Peyer's patch (tissue), 4 donors: ENCODE measurements at regions not wholly inside any gene's neighbourhood (a gene's known extent, or its start where the extent isn't known, plus 50 kb on each side); places are given as distances from the start of the nearest gene placed in this dataset.

Source experiments
- DNase-seq, 3 donors: peaks; one replicate each; pipeline ENCODE4 v3.0.0-alpha.2; 2017 to 2019
- H3K27ac ChIP-seq, 4 donors: fragments of 200-600 bp; sonication (generic); one replicate each; pipeline ENCODE4 v1.5.1; 2016 to 2019
- H3K27me3 ChIP-seq, 2 donors: fragments of 200-600 bp; sonication (generic); one replicate each; pipeline ENCODE4 v1.5.1; 2019
- H3K36me3 ChIP-seq, 3 donors: fragments of 200-600 bp; sonication (generic); one replicate each; pipeline ENCODE4 v1.5.1; 2016 to 2019
- H3K4me1 ChIP-seq, 4 donors: fragments of 200-600 bp; sonication (generic); one replicate each; pipeline ENCODE4 v1.5.1; 2016 to 2019
- H3K4me3 ChIP-seq, 4 donors: fragments of 200-600 bp; sonication (generic); 1 replicate in 3 of 4; 2 replicates in 1 of 4; pipeline ENCODE4 v1.5.1; 2016 to 2019; ENCODE audit warnings: mild to moderate bottlenecking in 1 of 4
- H3K9me3 ChIP-seq, 4 donors: fragments of 200-600 bp; sonication (generic); one replicate each; pipeline ENCODE4 v1.5.1; 2016 to 2019; ENCODE audit warnings: mild to moderate bottlenecking in 1 of 4
- CTCF ChIP-seq, 6 experiments: fragments of 450-650 bp in 4 of 6; fragments of 200-600 bp in 2 of 6; sonication (generic) in 1 of 6; IDR thresholded peaks; one replicate each; pipeline ENCODE4 v1.5.1; 2017 to 2019; ENCODE audit warnings: antibody characterized with exemption in 6 of 6, mild to moderate bottlenecking in 3 of 6, moderate library complexity in 1 of 6
- POLR2A ChIP-seq, 2 donors: fragments of 450-650 bp; IDR thresholded peaks; one replicate each; pipeline ENCODE4 v1.5.1; 2017; ENCODE audit warnings: antibody characterized with exemption in 2 of 2, mild to moderate bottlenecking in 2 of 2, moderate library complexity in 2 of 2

GRCh38 chr4:13701937-13702446 lies 74.5 kb upstream of the BOD1L1 start:
- H3K27me3 ChIP-seq = no peaks in the 10 kb centered on the region
- TF ChIP-seq CTCF (IDR thresholded peaks at IDR 0.05) (peak in 3 of 6 experiments; percentile 19 to 27 (median 22)), POLR2A (IDR thresholded peaks at IDR 0.05) (no peak)
- H3K9me3 ChIP-seq = no peaks in the 10 kb centered on the region
- peaks cover 0 to 50% (median 4%) of the 10 kb centered on the region in 4 donors for H3K4me1 ChIP-seq
- H3K27ac ChIP-seq = peak overlapping the region in 2 of 4 donors; percentile 41 to 53
- peak in 1 of 3 donors; percentile 49 for DNase-seq
- H3K4me3 ChIP-seq = no peak overlapping the region
- no peaks in the 10 kb centered on the region for H3K36me3 ChIP-seq

GRCh38 chr4:13703096-13703495 lies 75.6 kb upstream of the BOD1L1 start:
- Histone ChIP-seq H3K9me3 (no peaks in the 10 kb centered on the region), H3K4me1 (peaks cover 0 to 50% (median 4%) of the 10 kb centered on the region in 4 donors), H3K27ac (peak overlapping the region in 2 of 4 donors; percentile 27 to 41), H3K36me3 (no peaks in the 10 kb centered on the region), H3K27me3 (no peaks in the 10 kb centered on the region), H3K4me3 (no peak overlapping the region)
- DNase-seq = no peak
- no peak for TF ChIP-seq CTCF (IDR thresholded peaks at IDR 0.05)
- TF ChIP-seq POLR2A (IDR thresholded peaks at IDR 0.05) = no peak

GRCh38 chr4:13704035-13704434 lies 76.5 kb upstream of the BOD1L1 start:
- TF ChIP-seq CTCF (IDR thresholded peaks at IDR 0.05) (no peak), POLR2A (IDR thresholded peaks at IDR 0.05) (peak in 1 of 2 donors; percentile 12)
- peak in 1 of 3 donors; percentile 55 for DNase-seq
- H3K27ac ChIP-seq = peak overlapping the region in 3 of 4 donors; percentile 47 to 81 (median 60)
- no peaks in the 10 kb centered on the region for H3K36me3 ChIP-seq
- H3K4me3 ChIP-seq = no peak overlapping the region
- no peaks in the 10 kb centered on the region for H3K9me3 ChIP-seq
- no peaks in the 10 kb centered on the region for H3K27me3 ChIP-seq
- H3K4me1 ChIP-seq = peaks cover 0 to 50% (median 4%) of the 10 kb centered on the region in 4 donors

- Histone ChIP-seq H3K36me3 (no peaks in the 10 kb centered on the region), H3K27ac (peak overlapping the region in 3 of 4 donors; percentile 47 to 88 (median 81)), H3K9me3 (no peaks in the 10 kb centered on the region), H3K27me3 (no peaks in the 10 kb centered on the region), H3K4me1 (peaks cover 0 to 50% (median 4%) of the 10 kb centered on the region in 4 donors), H3K4me3 (peak overlapping the region in 1 of 4 donors; percentile 6)
- DNase-seq = no peak
- TF ChIP-seq POLR2A (IDR thresholded peaks at IDR 0.05) (no peak), CTCF (IDR thresholded peaks at IDR 0.05) (no peak)
Measured at GRCh38 chr4:13704761-13705160, 77.2 kb upstream of the BOD1L1 start.

- peak overlapping the region in 2 of 4 donors; percentile 6 to 20 for H3K4me3 ChIP-seq
- peak overlapping the region in 3 of 4 donors; percentile 47 to 88 (median 81) for H3K27ac ChIP-seq
- no peaks in the 10 kb centered on the region for H3K9me3 ChIP-seq
- H3K36me3 ChIP-seq = no peaks in the 10 kb centered on the region
- no peaks in the 10 kb centered on the region for H3K27me3 ChIP-seq
- peaks cover 0 to 45% (median 4%) of the 10 kb centered on the region in 4 donors for H3K4me1 ChIP-seq
- peak in 2 of 3 donors; percentile 74 to 77 for DNase-seq
- TF ChIP-seq CTCF (IDR thresholded peaks at IDR 0.05) (peak in 2 of 6 experiments; percentile 16 to 19), POLR2A (IDR thresholded peaks at IDR 0.05) (peak; percentile 31 to 49)
Measured at GRCh38 chr4:13705521-13706041, 78.1 kb upstream of the BOD1L1 start.
